RWPE1 (cell line): ENCODE measurements at regions not wholly inside any gene's neighbourhood (a gene's known extent, or its start where the extent isn't known, plus 50 kb on each side); places are given as distances from the start of the nearest gene placed in this dataset.

Source experiments
- CTCF ChIA-PET: fragments of 350-600 bp; sonication (Branson Sonifier 250); formaldehyde crosslinking; extraction: SDS; loops from one replicate; lab custom pipeline; 2021; lab: Yijun Ruan, JAX
- POLR2A ChIA-PET: fragments of 400-600 bp; formaldehyde crosslinking; extraction: SDS; loops from one replicate; lab custom pipeline; 2020; ENCODE audit warnings: antibody characterized with exemption; ENCODE audit not compliant: low non-redundant PET; lab: Yijun Ruan, JAX
- DNase-seq: peaks from one replicate; pipeline ENCODE4 v3.0.0; 2012; ENCODE audit warnings: low spot score
- H3K27ac ChIP-seq: fragments of 450-650 bp; 2 replicates; pipeline ENCODE4 v1.5.1; 2017
- CTCF ChIP-seq: fragments of 450-650 bp; conservative IDR thresholded peaks from 2 replicates; pipeline ENCODE4 v1.5.1; 2017; ENCODE audit warnings: low read depth, mild to moderate bottlenecking

GRCh38 chr14:98937712-98938505 is 334.1 kb downstream of the BCL11B start:
- no peak for DNase-seq
- CTCF ChIA-PET: interaction anchor here (0.7 kb wide), 1 partner anchor 17 kb away, joined by 4 read pairs; no protein-coding TSS in a partner anchor

DNA sequence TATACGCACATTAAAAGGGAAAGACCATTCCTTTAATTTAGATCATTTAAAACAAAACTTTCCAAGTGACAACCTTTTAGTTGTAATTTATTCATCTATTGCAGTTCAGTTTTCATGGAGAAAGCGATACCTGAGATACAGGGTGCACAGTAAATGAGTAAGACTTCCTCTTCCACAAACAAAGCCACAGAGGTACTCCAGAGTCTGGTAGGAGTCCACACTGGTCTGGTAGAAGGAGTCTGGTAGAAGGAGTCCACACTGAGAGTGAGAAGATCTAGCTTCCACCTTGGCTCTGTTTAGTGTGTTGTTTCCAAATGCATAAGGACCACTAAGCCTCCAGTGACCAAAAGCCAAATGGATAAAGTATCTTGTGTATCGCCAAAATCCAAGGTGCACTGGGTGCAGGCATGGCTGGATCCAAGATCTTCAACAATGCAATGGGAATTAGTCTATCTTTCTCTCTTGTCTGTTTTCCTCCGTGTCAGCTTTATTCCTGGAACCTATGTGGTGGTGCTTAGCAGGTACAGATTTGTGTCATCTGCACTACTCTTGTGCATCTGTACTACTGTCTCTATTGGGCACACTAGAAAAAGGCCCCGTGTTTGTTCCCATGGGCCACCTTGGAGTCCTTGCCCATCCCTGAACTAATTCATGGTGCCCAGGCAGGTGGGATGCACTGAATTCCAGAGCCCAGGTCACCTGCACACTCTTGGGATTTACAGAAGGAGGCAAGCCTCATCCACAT is 331.1 kb downstream of the BCL11B start:
- no peak for DNase-seq
- TF ChIP-seq CTCF: no peak
- no peak overlapping the region for H3K27ac ChIP-seq
- ChIA-PET POLR2A (no interaction called here), CTCF (no interaction called here)

More at GRCh38 chr14:98937712-98938505, 334.1 kb downstream of the BCL11B start:
- H3K27ac ChIP-seq: no peak overlapping the region
- TF ChIP-seq CTCF: no peak
- POLR2A ChIA-PET: no interaction called here

DNA sequence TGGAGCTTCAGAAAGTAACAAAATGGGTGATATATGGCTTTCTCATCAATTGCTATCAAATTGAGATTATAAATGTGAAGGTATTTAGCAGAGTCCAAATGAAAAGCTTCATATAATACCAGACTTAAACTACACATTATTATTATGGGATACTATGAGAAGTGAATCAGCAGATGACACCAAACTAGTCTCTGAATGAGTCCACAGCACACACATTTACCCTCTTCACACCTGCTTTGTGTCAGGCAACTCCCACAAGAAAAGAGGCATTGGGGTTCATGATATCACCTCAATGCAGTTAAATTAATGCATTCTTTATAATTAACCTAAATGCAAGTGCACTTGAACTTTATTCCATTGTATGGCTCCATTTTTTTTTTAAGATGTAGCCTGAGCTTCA is 330.5 kb downstream of the BCL11B start:
- no peak overlapping the region for H3K27ac ChIP-seq
- CTCF ChIA-PET: no interaction called here
- no peak for TF ChIP-seq CTCF
- no peak for DNase-seq
- POLR2A ChIA-PET: no interaction called here

- no peak overlapping the region for H3K27ac ChIP-seq
Observed at GRCh38 chr14:98943907-98944306, 328.1 kb downstream of the BCL11B start.

GRCh38 chr14:98944989-98945388 is 327.0 kb downstream of the BCL11B start:
- H3K27ac ChIP-seq: no peak overlapping the region
- no peak for DNase-seq
- TF ChIP-seq CTCF: no peak
- CTCF ChIA-PET: no interaction called here
- POLR2A ChIA-PET: no interaction called here

More at GRCh38 chr14:98943907-98944306, 328.1 kb downstream of the BCL11B start:
- no peak for TF ChIP-seq CTCF
- ChIA-PET POLR2A (no interaction called here), CTCF (no interaction called here)
- no peak for DNase-seq

DNA sequence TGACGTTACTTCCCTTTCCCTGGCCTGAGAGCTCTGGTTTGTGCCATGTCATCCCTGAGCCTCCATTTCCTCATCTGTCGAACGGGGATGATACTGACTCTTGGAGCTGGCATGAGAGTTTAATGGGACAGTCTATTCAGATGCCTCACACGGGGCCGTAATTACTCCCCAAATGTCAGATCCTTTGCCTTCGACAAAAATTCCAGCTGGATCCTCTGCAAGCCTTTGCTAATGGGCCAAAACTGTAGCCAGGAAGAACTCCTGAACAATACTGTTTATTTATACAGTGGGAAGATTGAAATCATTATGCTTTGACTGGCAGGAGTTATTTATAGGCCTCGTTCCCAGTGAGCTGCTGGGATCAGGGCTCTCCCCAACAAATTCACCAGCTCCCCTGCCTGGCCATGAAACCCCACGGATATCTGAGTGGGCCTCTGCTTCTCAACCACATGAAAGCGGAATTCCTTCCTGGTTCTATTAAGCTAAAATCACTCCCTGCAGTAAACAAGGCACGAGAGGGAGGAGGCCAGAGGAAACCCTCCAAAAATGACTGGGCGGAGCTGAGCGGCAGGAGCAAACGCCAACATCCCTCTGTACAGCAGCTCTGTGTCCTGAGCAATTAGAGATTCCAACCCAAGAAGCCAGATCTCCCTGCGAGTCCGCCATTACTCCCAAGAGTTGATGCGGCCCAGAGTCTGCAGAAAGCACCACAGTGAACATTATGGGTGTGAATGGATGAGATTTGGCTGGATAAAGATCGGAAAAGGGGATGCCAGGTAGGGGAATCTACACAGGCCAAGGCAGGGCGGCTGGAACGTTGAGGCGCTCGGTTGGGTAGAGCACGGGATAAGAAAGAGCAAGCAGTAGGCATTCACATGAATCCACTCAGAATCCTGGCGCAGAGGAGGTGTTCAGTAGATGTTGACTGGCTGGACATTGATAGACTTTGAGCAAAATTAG is 326.1 kb downstream of the BCL11B start:
- ChIA-PET CTCF (no interaction called here), POLR2A (no interaction called here)
- TF ChIP-seq CTCF: no peak

More for the DNA sequence above, 326.1 kb downstream of the BCL11B start:
- no peak for DNase-seq
- no peak overlapping the region for H3K27ac ChIP-seq
